HG03520 (cell line): ENCODE measurements at regions not wholly inside any gene's neighbourhood (a gene's known extent, or its start where the extent isn't known, plus 50 kb on each side); places are given as distances from the start of the nearest gene placed in this dataset.
"Not testable (repeated sequence)": the region's sequence is repeated elsewhere in the genome, so short reads cannot be mapped to it uniquely, and the experiment has no call there.

Experiments
- ATAC-seq: cut with Tn5 transposase; IDR thresholded peaks from one replicate; pipeline ENCODE4 v1.9.1; 2021; ENCODE audit warnings: mild to moderate bottlenecking, moderate library complexity; ENCODE audit not compliant: unreplicated experiment

GRCh38 chr13:24563087-24563486 is 50.5 kb upstream of the PARP4 start:
- no peak for ATAC-seq

- not testable (repeated sequence) for ATAC-seq
Observed at GRCh38 chr13:24563971-24564370, 51.4 kb upstream of the PARP4 start.

- no peak for ATAC-seq
Observed at GRCh38 chr13:24564881-24565280, 52.3 kb upstream of the PARP4 start.

GRCh38 chr13:24567593-24567992 is 55.0 kb upstream of the PARP4 start:
- not testable (repeated sequence) for ATAC-seq

- no peak for ATAC-seq
Observed at GRCh38 chr13:24574847-24575246, 62.3 kb upstream of the PARP4 start.

- not testable (repeated sequence) for ATAC-seq
Observed at GRCh38 chr13:24580315-24580714, 67.7 kb upstream of the PARP4 start.

- not testable (repeated sequence) for ATAC-seq
Observed at GRCh38 chr13:24581578-24581977, 69.0 kb upstream of the PARP4 start.

GRCh38 chr13:24591697-24592096 is 79.1 kb upstream of the PARP4 start:
- ATAC-seq, result not testable (repeated sequence)

- ATAC-seq, result not testable (repeated sequence)
Observed at GRCh38 chr13:24597906-24598670, 82.1 kb upstream of the ATP12A start.

GRCh38 chr13:24599019-24599791 is 81.0 kb upstream of the ATP12A start:
- ATAC-seq, result not testable (repeated sequence)

- no peak for ATAC-seq
Observed at GRCh38 chr13:24605923-24606372, 74.3 kb upstream of the ATP12A start.

- no peak for ATAC-seq
Observed at GRCh38 chr13:24606486-24607170, 73.6 kb upstream of the ATP12A start.

GRCh38 chr13:24610956-24611355 is 69.3 kb upstream of the ATP12A start:
- ATAC-seq, result no peak

GRCh38 chr13:24612726-24613125 is 67.5 kb upstream of the ATP12A start:
- ATAC-seq, result no peak

GRCh38 chr13:24613128-24613527 is 67.1 kb upstream of the ATP12A start:
- ATAC-seq, result no peak

- ATAC-seq, result no peak
Observed at GRCh38 chr13:24613755-24614154, 66.5 kb upstream of the ATP12A start.

GRCh38 chr13:24614306-24615080 is 65.7 kb upstream of the ATP12A start:
- ATAC-seq, result no peak

- no peak for ATAC-seq
Observed at GRCh38 chr13:24615114-24615513, 65.1 kb upstream of the ATP12A start.

GRCh38 chr13:24615911-24616472 is 64.2 kb upstream of the ATP12A start:
- ATAC-seq, result no peak

- ATAC-seq, result no peak
Observed at GRCh38 chr13:24616514-24616913, 63.7 kb upstream of the ATP12A start.
